Neural cell (in vitro differentiated cells): ENCODE measurements at regions not wholly inside any gene's neighbourhood (a gene's known extent, or its start where the extent isn't known, plus 50 kb on each side); places are given as distances from the start of the nearest gene placed in this dataset.

Source experiments
- H2AFZ ChIP-seq: fragments of 200-600, 300-800 bp; sonication (generic), shearing (Covaris generic); 2 replicates; pipeline ENCODE4 v1.6.0; 2014; ENCODE audit warnings: low read depth, mild to moderate bottlenecking, antibody characterized with exemption, low read length, moderate library complexity
- H3F3A ChIP-seq: fragments of 200-600 bp; shearing (Covaris generic); 2 replicates; pipeline ENCODE4 v1.6.1; 2016; ENCODE audit warnings: mild to moderate bottlenecking, moderate library complexity, mixed read lengths, antibody characterized with exemption, low read length; ENCODE audit not compliant: insufficient read depth, poor library complexity, severe bottlenecking
- H3K27ac ChIP-seq: fragments of 200-600, 300-800 bp; sonication (generic), shearing (Covaris generic); 2 replicates; pipeline ENCODE4 v1.5.1; 2014; ENCODE audit warnings: mild to moderate bottlenecking, low read length, moderate library complexity
- H3K27me3 ChIP-seq: fragments of 300-800, 200-600 bp; sonication (generic), shearing (Covaris generic); 2 replicates; pipeline ENCODE4 v1.6.0; 2014; ENCODE audit warnings: mild to moderate bottlenecking, low read depth, low read length, moderate library complexity; ENCODE audit not compliant: insufficient read depth
- H3K36me3 ChIP-seq: fragments of 300-800, 200-600 bp; sonication (generic), shearing (Covaris generic); 2 replicates; pipeline ENCODE4 v1.5.1; 2014; ENCODE audit warnings: mild to moderate bottlenecking, antibody characterized with exemption, low read length, moderate library complexity; ENCODE audit not compliant: insufficient read depth
- H3K4me2 ChIP-seq: fragments of 300-800, 200-600 bp; sonication (generic), shearing (Covaris generic); 2 replicates; pipeline ENCODE4 v1.6.0; 2014; ENCODE audit warnings: mild to moderate bottlenecking, low read length
- H3K4me3 ChIP-seq: fragments of 300-800, 200-600 bp; sonication (generic), shearing (Covaris generic); 2 replicates; pipeline ENCODE4 v1.5.1; 2014; ENCODE audit warnings: mild to moderate bottlenecking, low read length, moderate library complexity
- H3K79me2 ChIP-seq: fragments of 200-600 bp; shearing (Covaris generic); replicated peaks from 2 replicates; pipeline ENCODE4 v1.6.0; 2014; ENCODE audit warnings: mild to moderate bottlenecking, low read length, moderate library complexity; ENCODE audit not compliant: insufficient read depth
- H3K9ac ChIP-seq: fragments of 300-800, 200-600 bp; sonication (generic), shearing (Covaris generic); 2 replicates; pipeline ENCODE4 v1.6.1; 2016; ENCODE audit warnings: mild to moderate bottlenecking, low read length, mixed read lengths
- H3K9me2 ChIP-seq: fragments of 200-600 bp; shearing (Covaris generic); 2 replicates; pipeline ENCODE4 v1.6.1; 2016; ENCODE audit warnings: mild to moderate bottlenecking, low read length, mixed read lengths; ENCODE audit not compliant: insufficient read depth
- H3K9me3 ChIP-seq: fragments of 200-600, 300-800 bp; sonication (generic), shearing (Covaris generic); 2 replicates; pipeline ENCODE4 v1.6.1; 2016; ENCODE audit warnings: mild to moderate bottlenecking, mixed run types, low read length, moderate library complexity, mixed read lengths
- H4K20me1 ChIP-seq: fragments of 200-600 bp; shearing (Covaris generic); 2 replicates; pipeline ENCODE4 v1.6.1; 2016; ENCODE audit warnings: mild to moderate bottlenecking, mixed run types; ENCODE audit not compliant: insufficient read depth
- CTCF ChIP-seq: fragments of 450-650 bp; IDR thresholded peaks from 2 replicates; pipeline ENCODE4 v1.5.1; 2014; ENCODE audit warnings: antibody characterized with exemption, mild to moderate bottlenecking, moderate library complexity; ENCODE audit not compliant: poor library complexity, severe bottlenecking
- EP300 ChIP-seq: fragments of 450-650 bp; conservative IDR thresholded peaks from 2 replicates; pipeline ENCODE4 v1.6.1; 2014; ENCODE audit warnings: antibody characterized with exemption, mild to moderate bottlenecking, moderate library complexity; ENCODE audit not compliant: poor library complexity, severe bottlenecking
- EZH2 ChIP-seq: fragments of 200-600, 300-800 bp; shearing (Covaris generic), sonication (generic); IDR thresholded peaks from 2 replicates; pipeline ENCODE4 v1.6.1; 2014; ENCODE audit warnings: antibody characterized with exemption, low read length, borderline replicate concordance, mild to moderate bottlenecking; ENCODE audit not compliant: insufficient read depth, poor library complexity, severe bottlenecking
- MXI1 ChIP-seq: fragments of 450-650 bp; conservative IDR thresholded peaks from 2 replicates; pipeline ENCODE4 v1.6.1; 2014; ENCODE audit warnings: antibody characterized with exemption, mild to moderate bottlenecking; ENCODE audit not compliant: poor library complexity, severe bottlenecking
- POLR2AphosphoS5 ChIP-seq: IDR thresholded peaks from 2 replicates; pipeline ENCODE4 v1.6.1; 2012
- RAD21 ChIP-seq: fragments of 450-650 bp; conservative IDR thresholded peaks from 2 replicates; pipeline ENCODE4 v1.6.1; 2014; ENCODE audit warnings: antibody characterized with exemption, mild to moderate bottlenecking, moderate library complexity
- REST ChIP-seq: IDR thresholded peaks from 2 replicates; pipeline ENCODE4 v1.6.1; 2012; ENCODE audit warnings: borderline replicate concordance
- SMC3 ChIP-seq: fragments of 450-650 bp; conservative IDR thresholded peaks from 2 replicates; pipeline ENCODE4 v1.6.1; 2014; ENCODE audit warnings: antibody characterized with exemption, mild to moderate bottlenecking, moderate library complexity; ENCODE audit not compliant: poor library complexity
- TAF1 ChIP-seq: IDR thresholded peaks from 2 replicates; pipeline ENCODE4 v1.6.1; 2012; ENCODE audit warnings: low read depth

GRCh38 chr5:66436721-66437120, 159.5 kb upstream of the MAST4 start:
- H3K4me3 ChIP-seq: no peak overlapping the region
- H3K9me3 ChIP-seq: no peaks in the 10 kb centered on the region
- H2AFZ ChIP-seq: no peak overlapping the region
- H3F3A ChIP-seq: no peaks in the 10 kb centered on the region
- no peak overlapping the region for H3K4me2 ChIP-seq
- no peaks in the 10 kb centered on the region for H3K36me3 ChIP-seq
- no peaks in the 10 kb centered on the region for H3K9me2 ChIP-seq
- TF ChIP-seq POLR2AphosphoS5 (no peak), RAD21 (no peak), CTCF (no peak), REST (no peak), TAF1 (no peak), EP300 (no peak), SMC3 (no peak), MXI1 (no peak), EZH2 (no peak)
- H3K79me2 ChIP-seq: no peaks in the 10 kb centered on the region
- H3K9ac ChIP-seq: no peak overlapping the region
- no peaks in the 10 kb centered on the region for H4K20me1 ChIP-seq
- H3K27ac ChIP-seq: no peak overlapping the region
- no peaks in the 10 kb centered on the region for H3K27me3 ChIP-seq

- no peak overlapping the region for H2AFZ ChIP-seq
- no peaks in the 10 kb centered on the region for H3K36me3 ChIP-seq
- no peak overlapping the region for H3K4me3 ChIP-seq
- no peaks in the 10 kb centered on the region for H3K9me3 ChIP-seq
- no peaks in the 10 kb centered on the region for H3K79me2 ChIP-seq
- H4K20me1 ChIP-seq: no peaks in the 10 kb centered on the region
- H3K4me2 ChIP-seq: no peak overlapping the region
- TF ChIP-seq TAF1 (no peak), EZH2 (no peak), CTCF (no peak), RAD21 (no peak), POLR2AphosphoS5 (no peak)
- no peak overlapping the region for H3K9ac ChIP-seq
- H3F3A ChIP-seq: no peaks in the 10 kb centered on the region
- no peaks in the 10 kb centered on the region for H3K27me3 ChIP-seq
- no peak overlapping the region for H3K27ac ChIP-seq
- no peaks in the 10 kb centered on the region for H3K9me2 ChIP-seq
Measured at GRCh38 chr5:66438087-66438486, 158.1 kb upstream of the MAST4 start.
